IPS DF 4.7 (cell line): ENCODE measurements at regions not wholly inside any gene's neighbourhood (a gene's known extent, or its start where the extent isn't known, plus 50 kb on each side); places are given as distances from the start of the nearest gene placed in this dataset.
"Not testable (repeated sequence)": the region's sequence is repeated elsewhere in the genome, so short reads cannot be mapped to it uniquely, and the experiment has no call there.

ENCODE experiments used
- DNase-seq: peaks from one replicate; pipeline ENCODE4 v3.0.0-alpha.2; 2013; ENCODE audit warnings: low spot score; ENCODE audit errors: extremely low read depth

DNA sequence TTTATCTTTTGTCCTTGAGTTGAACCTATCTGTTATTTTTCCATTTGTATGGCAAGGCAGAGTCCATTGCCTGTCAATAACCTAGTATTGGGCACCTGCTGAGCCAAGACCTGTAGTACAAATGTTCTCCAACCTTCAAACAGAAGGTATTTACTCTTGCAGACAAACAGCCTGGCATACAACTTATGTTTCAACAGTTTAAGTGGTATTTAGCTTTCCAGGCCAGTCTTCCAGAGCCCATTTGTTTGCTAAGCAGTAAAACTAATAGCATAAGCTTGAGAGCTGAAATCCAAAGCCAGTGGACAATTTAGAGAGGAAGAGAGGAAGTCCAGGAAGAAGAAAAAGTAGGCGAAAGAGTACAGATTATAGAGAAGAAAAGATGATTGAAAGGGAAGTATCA, 979.3 kb downstream of the GLUD2 start:
- DNase-seq = no peak

DNA sequence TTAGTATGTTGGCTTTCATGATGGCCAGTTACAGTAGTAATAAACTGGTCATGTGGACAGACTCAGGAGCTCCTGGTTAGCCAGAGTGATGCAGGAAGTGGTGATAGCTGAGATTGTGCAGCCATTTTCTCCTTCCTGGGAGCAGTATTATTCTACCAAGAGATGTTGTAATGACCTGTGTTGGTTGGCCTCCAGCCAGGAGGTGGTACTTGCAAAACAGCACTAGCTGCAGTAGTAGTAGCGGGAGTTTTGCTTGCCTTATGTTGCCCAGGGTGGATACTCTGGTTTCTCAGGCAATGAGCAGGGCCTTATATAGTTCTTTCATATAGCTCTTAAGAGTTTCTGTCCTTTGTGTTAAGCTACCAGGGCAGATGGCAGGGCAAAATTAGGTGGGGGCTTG, 998.8 kb downstream of the GLUD2 start:
- DNase-seq = no peak

DNA sequence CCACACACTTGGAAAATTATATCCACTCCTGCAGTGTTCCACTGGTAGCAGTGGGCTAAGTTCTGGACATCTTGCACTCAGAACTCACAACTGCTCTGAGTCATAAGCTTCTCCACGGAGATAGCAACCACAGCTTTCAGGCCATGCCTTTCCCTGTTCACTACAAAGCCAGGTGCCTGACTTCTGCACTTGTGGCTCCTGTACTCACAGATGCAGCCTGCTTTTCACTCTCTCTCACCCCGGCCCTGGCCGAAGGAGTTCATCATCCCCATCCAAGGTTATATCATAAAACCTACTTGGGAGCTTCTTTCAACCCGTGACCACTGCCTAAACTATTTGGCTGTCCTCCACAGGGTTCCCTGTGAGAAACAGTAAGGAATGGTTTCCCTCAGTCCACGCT, 999.4 kb downstream of the GLUD2 start:
- no peak for DNase-seq

DNA sequence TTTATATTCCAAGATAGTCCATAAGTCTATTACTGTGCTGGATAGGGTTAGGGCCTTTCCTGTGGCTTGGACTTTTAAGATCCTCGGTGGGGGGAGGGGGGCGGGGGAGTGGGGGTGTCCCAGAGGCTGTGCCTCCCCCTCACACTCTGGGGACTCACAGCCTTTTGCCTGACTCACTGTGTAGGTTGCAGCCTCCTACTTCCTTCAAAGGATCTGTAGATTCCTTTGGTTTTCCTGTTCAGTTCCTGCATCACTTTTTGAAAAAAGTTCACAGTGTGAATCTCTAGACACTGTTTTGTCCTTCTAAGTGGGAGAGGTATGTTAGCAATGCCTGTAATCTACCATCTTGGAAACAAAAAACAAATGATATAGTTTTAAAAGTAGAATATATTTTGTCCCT, 999.9 kb downstream of the GLUD2 start:
- no peak for DNase-seq

DNA sequence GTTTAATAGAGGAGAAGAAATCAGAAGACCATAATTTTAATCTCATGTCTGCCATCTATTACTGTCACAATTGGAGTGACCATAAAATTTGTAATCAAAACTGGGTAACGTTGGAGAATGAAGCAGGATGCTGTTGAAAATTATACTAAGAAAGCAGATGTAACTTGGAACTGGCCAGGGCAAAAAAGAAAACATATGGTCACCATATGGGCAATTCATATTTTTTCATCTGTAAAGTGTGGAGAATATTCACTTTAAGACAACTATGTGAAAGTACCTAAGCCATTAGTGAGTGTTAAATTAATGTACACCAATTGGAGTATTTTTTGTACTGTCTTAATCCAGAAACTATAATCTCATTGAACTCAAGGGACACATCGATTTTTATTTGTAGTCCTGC, 1008.0 kb downstream of the GLUD2 start:
- DNase-seq = no peak

DNA sequence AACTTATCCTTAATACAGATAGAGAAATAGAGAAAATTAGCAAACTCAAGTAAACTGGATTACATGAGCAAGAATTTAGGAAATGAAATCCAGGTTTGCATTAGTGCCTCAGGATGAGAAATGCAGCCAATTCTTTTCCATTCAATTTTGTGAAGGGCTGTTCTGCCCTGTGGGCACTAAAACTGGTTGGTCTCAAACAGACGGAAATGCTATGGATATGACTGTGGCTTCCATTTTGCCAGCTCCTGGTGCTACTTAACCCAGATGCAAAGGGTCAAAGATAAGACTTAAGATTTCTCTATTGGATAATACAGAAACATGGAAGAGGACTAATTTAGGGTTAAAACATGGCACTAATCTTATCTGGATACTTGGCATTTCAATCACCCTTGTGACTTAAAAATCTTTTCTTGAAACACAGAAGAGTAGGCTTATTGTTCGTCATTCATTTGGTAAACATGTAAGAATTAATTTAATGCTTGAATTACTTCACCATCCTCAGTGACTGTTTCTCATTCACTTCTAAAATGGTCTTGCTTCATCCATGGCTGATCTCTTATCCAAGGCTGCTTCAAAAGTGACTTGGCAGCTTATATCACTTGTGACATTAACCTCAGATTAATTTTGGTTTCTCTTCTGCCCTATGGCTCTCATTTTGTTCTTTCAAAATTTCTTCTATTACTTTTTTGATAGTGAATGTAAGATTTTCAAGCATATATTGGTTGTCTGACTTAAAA, 1008.7 kb downstream of the GLUD2 start:
- DNase-seq = no peak

- DNase-seq = no peak
These were observed 1028.8 kb downstream of the GLUD2 start for GRCh38 chrX:122076241-122076640.

- DNase-seq = no peak
These were observed 1030.7 kb downstream of the GLUD2 start for GRCh38 chrX:122078079-122078478.

- no peak for DNase-seq
These were observed 1039.9 kb downstream of the GLUD2 start for GRCh38 chrX:122087341-122087740.

DNA sequence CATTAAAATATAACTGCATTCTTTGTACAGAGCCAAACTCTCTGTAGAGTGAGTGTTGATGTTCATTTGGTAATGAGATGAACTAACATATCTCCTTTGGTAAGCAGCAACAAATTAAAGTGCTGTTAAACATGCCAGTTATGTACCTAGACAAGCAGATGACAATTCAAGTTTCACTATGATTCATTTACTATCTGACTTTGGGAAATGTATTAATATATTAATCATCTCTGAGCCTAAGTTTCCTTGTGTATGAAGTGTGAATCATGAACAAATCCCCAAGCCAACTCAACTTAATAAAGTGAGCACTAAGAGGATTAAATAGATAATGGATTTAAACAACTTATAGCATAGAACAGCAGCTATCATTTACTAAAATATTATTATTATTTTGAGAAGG, 1044.2 kb downstream of the GLUD2 start:
- no peak for DNase-seq

DNA sequence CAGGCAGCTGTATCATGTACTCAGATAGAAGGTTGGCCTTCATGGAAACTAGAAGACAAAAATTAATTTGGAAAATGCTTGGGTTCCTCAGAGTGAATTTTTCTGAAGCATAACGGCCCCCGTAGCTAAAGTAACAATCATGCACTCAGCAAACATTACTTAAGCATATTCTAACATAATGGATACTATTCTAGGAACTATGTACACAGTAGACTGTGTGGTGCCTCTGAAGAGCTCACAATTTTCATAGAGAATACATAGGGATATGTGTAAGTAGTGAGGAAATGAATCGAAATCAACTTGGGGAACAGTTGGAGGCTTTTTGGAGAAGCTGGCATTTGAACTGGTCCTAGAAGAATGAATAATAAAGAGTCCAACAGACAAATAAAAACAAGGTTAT, 1045.0 kb downstream of the GLUD2 start:
- no peak for DNase-seq

DNA sequence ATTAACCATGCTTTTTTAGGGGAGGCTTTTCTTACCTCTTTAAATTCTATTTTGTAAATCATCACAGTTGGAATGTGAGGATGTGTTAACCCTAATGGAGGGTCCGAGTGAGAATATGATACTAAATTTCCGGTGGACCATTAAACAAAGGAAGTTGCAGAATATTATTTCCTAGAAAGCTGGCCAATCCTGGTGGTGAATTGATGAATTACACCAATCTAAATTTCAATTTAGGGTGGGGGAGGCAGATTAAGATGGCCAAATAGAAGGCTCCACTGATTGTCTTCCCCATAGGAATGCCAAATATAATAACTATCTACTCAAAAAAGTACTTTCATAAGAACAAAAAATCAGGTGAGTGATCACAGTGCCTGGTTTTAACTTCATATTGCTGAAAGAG, 1045.6 kb downstream of the GLUD2 start:
- DNase-seq = no peak

GRCh38 chrX:122094611-122095010, 1047.2 kb downstream of the GLUD2 start:
- DNase-seq = no peak

DNA sequence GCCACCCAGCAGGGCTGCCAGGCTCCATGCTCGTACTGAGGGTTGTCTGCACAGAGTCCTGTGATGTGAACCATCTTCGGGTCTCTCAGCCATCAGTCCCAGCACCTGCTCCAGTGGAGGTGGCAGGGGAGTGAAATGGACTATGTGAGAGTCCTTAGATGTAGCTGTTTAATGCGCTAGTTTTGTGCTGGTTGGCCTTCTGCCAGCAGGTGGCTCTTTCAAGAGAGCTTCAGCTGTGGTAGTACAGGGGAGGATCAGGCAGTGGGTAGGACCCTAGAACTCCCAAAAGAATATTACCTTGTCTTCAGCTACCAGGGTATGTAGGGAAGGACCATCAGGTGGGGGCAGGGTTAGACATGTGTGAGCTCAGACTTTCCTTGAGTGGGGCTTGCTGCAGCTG, 1066.0 kb downstream of the GLUD2 start:
- DNase-seq = peak; percentile 7

- DNase-seq = no peak
These were observed 1066.5 kb downstream of the GLUD2 start for GRCh38 chrX:122113896-122114295.

- no peak for DNase-seq
These were observed 1068.2 kb downstream of the GLUD2 start for GRCh38 chrX:122115604-122116003.

DNA sequence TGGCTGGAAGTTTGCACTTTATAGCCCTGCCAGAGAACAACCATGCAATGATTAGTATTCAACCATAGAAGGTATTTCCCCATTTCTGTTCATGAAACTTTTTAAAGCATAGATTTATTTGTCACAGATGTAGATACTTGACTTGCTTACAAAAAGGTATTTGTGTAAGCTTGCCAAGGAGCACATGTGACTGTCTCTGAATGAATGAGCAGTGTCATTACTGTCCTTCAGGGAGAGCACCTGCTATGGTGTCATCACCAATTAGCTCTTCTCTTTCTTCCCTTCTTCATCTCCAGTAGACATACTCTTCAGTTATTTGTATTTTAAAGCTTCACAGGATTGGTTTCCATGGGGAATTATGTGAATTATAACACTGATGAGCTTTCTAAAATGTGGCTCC, 1064.7 kb upstream of the GRIA3 start:
- no peak for DNase-seq

- no peak for DNase-seq
These were observed 1061.8 kb upstream of the GRIA3 start for GRCh38 chrX:122122274-122122673.

- DNase-seq = no peak
These were observed 1050.6 kb upstream of the GRIA3 start for GRCh38 chrX:122133478-122133877.

DNA sequence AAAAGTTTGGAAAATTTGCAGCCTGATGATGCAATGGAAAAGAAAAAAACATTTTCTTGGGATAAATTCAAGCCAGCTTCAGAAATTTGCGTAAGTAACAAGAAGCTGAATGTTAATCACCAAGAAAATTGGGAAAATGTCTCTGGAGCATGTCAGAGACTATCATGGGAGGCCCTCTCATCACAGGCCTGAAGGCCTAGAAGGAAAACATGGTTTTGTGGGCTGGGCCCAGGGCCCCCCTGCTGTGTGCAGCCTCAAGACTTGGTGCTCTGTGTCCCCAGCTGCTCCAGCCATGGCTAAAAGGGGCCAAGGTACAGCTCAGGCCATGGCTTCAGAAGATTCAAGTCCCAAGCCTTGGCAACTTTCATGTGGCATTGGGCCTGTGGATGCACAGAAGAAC, 1049.8 kb upstream of the GRIA3 start:
- no peak for DNase-seq

- DNase-seq = no peak
These were observed 1049.0 kb upstream of the GRIA3 start for GRCh38 chrX:122135070-122135469.

DNA sequence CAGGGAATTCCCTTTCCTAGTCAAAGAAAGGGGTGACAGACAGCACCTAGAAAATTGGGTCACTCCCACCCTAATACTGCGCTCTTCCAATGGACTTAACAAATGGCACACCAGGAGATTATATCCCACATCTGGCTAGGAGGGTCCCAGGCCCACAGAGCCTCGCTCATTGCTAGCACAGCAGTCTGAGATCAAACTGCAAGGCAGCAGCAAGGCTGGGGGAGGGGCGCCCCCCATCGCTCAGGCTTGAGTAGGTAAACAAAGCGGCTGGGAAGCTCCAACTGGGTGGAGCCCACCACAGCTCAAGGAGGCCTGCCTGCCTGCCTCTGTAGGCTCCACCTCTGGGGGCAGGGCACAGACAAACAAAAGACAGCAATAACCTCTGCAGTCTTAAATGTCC, 1043.9 kb upstream of the GRIA3 start:
- not testable (repeated sequence) for DNase-seq

DNA sequence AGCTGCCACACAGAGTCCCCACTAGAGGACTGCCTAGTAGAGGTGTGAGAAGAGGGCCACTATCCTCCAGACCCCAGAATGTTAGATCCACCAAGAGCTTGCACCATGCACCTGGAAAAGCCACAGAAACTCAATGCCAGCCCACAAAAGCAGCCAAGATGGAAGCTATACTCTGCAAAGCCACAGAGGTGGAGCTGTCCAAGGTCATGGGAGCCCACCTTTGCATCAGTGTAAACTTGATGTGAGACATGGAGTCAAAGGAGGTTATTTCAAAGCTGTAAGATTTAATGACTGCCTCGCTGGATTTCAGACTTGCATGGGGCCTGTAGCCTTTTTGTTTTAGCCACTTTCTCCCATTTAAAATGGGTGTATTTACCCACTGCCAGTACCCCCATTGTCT, 1030.1 kb upstream of the GRIA3 start:
- no peak for DNase-seq

- DNase-seq = no peak
These were observed 1015.8 kb upstream of the GRIA3 start for GRCh38 chrX:122168241-122168640.
